HG03135 (cell line): ENCODE measurements at regions not wholly inside any gene's neighbourhood (a gene's known extent, or its start where the extent isn't known, plus 50 kb on each side); places are given as distances from the start of the nearest gene placed in this dataset.

Experiments
- ATAC-seq: cut with Tn5 transposase; IDR thresholded peaks from one replicate; pipeline ENCODE4 v1.9.1; 2021; ENCODE audit warnings: mild to moderate bottlenecking, moderate library complexity; ENCODE audit not compliant: unreplicated experiment

DNA sequence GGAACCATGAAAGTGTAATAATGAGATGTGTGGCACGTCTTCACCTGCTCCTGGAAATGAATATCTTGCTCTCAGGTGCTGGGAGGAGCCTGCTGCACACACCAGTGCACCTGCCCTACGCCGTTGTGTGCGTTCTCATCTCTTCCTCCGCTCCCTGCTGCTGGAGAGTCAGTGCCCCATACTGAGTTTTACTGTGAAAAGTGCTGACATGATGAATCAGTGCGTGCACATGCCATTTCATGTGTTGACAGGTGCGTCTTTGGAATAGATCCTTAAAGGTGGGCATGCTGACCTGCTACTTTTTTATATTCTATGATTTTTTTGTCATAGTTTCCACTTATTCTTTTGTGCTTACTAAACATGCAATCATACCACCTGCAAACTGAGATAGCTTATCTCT lies 1015.8 kb downstream of the BRD1 start:
- no peak for ATAC-seq

- no peak for ATAC-seq
Observed at GRCh38 chr22:48808038-48808960, 1019.4 kb downstream of the BRD1 start.

DNA sequence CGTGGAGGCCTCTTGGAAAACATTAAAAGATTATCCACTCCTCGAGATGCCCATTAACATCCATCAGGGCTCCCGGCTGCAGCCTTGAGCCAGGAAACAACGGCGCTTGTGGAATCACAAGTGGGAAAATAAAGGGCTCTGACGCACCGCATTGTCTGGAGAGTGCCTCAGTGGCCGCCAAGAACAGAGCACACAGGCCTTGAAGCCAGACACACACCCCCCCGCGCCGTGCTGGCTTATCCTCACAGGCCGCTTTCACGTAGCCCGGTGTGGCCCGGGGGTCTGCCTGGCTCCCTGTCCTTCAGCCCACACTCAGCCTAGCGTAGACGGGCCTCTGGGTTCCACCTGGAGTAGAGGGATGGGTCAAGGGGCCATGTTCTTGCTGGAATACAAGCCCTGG lies 1020.5 kb downstream of the BRD1 start:
- no peak for ATAC-seq

DNA sequence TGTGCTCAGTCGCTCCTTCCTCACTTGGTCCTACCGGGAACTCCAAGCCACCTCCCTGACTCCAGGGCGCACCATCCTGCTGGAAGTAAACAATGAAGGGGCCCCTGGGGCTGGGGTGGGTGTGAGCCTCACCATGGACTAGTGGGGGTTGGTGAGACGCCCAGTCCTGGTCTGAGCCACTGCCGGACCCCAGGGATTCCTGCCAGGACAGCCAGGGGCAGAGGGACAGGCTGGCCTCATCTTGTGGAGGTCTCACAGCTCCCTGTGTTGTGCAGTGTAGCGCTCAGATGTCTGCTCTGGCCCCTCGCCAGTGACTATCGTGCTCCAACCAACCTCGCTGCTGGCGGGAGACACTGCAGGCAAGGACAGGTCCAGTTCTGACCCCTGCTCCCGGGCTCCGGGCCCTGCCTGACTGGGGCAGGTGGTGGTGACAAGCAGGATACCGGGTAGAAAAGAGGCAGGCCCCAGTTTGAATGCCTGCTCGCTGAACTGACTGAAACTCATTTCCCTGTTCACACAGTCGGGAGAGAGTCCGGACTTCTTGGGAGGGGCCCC lies 1021.4 kb downstream of the BRD1 start:
- ATAC-seq, result no peak

- no peak for ATAC-seq
Observed at GRCh38 chr22:48805516-48805915, 1022.2 kb downstream of the BRD1 start.

DNA sequence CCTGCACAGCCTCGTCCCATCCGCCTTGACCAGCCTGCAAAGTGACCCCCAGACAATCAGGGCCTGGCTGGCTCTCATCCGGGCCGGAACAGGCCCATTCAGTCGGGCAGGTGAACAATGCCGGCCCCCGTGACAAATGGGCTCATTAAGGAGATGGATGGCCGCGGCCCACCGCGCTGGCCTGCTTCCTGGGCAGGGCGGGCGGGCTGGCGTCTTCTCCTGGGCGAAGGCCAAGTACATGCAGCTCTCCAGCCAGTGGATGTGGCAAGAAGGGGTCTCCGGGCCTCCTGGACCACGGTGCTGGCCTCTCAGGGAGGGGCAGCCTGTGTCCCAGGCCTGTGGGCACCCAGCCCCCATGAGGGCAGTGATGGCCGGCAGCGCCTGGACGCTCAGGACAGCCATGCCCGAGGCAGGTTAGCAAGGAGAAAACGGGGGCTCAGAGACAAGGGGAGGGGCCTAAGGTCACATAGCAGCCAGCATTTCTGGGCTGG lies 1022.8 kb downstream of the BRD1 start:
- no peak for ATAC-seq

GRCh38 chr22:48803948-48804810 lies 1023.5 kb downstream of the BRD1 start:
- no peak for ATAC-seq

DNA sequence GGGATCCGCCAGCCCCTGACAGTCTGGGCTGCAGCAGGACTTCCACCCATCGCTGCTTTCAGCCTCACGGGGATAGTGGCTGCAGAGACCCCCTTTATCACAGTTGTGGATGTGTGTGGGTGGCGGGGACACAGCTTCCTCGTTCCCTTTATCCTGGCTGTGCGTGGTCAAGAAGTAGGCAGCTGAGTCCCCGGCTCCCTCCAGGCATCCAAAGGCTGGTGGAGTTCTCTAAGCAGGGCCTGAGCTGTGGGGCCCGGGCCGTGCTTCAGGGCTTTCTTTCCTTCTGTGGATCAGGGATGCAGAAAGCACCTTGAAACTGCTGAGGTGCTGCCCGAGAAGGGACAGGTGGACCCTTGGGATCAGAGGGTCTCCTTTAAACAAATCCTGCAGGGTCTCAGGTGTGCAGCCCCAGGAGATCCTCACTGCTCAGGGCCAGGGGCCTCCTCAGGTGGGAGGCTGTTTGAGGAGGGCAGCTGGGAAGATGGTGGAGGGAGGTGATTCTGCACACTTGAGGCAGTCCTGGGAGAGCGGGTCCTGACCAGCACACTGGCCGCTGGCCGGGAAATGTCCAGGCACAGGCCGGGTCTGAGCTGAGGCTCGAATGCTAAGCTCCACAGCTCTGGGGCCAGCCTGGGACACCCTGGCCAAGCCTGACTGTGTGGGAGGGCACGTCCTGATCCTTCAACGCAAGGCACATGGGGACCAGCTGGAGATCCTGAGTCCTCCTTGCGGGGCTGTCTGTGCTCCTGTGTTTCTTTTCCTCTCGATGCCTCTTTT lies 1024.3 kb downstream of the BRD1 start:
- ATAC-seq, result no peak

DNA sequence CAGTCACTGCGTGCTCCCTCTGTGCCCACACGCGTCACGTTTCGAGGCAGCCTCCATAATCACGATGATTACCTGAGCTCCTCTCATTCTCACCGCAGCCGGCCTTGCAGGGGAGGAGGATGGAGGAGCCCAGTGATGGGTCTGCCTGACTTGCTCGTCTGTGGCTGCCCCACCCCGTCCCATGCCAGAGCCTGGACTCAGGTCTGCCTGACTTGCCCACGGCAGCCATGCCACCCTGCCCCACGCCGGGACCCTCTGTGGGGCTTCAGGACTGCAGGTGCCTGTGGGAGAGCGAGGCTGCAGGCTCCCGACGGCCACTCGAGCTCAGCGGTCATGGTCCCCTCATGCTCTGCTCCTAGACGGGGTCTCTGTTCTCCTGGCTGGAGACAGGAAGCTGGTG lies 1025.1 kb downstream of the BRD1 start:
- no peak for ATAC-seq

GRCh38 chr22:48800886-48801607 lies 1026.6 kb downstream of the BRD1 start:
- ATAC-seq, result no peak

- ATAC-seq, result no peak
Observed at GRCh38 chr22:48800036-48800885, 1027.4 kb downstream of the BRD1 start.

DNA sequence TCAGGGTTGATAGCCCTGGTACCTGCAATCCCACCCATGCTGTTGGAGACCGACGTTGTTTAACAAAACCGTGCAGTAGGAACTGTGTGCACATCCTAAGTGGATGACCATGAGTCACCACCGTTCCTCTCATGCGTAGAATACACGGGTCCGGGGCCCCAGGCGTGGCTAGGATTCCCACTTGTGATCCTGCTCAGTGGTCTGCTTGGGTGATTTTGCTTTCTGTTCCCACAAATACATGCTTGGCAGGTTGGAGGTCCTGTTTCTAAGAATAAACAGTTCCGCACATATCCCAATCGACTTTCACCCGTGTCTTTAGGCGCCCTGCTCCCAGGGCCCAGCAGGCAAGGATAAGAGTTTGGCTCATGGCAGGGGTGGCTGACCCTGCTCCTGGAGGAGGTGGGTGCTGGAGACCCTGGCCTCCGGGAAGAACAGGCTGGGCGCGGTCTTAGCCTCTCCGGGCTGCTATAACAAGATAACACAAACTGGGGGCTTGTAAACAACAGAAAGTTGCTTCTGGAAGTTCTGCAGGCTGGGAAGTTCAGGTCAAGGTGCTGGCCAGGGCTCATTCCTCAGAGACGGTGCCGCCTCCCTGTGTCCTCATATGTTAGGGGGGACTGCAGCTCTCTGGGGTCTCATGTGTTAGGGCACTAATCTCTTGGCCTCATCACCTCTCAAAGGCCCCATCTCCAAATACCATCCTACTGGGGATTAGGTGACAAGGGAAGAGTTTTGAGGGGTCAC lies 1028.3 kb downstream of the BRD1 start:
- ATAC-seq, result no peak

DNA sequence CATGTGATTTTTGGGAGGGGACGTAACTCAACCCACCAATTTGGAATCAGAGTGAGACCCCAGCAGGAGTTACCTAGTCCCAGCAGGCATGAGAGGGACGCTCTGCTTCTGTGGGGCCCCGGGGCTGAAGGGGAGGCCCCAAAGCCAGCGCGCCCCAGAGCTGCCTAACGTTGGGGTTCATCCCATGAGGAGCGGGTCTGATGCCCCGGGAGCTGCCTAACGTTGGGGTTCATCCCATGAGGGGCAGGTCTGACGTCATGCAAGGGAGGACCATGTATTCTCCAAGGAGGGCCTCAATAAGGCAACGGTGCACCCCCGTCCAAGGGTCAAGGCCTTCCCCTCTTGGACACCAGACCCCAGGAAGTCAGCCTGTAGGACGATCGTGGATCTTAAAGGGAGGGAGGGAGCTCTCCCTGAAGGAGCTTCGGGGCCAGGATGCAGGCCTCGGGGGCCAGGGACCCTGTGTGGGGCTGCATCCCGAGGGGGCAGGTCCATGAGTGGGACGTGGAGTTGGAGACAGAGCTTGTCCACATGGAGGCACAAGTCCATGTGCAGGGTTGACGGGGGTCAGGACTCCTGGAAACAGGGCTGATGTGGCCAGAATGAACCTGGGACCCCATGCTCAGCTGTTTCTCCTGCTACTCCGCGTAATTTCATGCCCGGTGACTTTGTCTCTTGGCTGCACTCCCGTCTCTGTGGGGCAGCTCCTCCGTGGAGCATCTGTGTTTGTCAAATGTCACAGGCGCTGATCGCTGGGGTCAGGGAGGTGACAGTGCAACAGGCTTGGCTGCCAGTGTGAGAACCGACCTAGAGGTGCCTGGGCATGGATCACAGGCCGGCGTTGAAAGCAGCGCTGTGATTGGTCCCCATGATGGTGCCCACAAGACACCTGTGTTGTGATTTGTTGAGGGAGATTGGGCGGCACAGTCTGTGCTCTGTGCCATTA lies 1029.1 kb downstream of the BRD1 start:
- no peak for ATAC-seq

GRCh38 chr22:48797731-48798130 lies 1029.9 kb downstream of the BRD1 start:
- no peak for ATAC-seq

GRCh38 chr22:48796310-48797015 lies 1031.2 kb downstream of the BRD1 start:
- ATAC-seq, result no peak

DNA sequence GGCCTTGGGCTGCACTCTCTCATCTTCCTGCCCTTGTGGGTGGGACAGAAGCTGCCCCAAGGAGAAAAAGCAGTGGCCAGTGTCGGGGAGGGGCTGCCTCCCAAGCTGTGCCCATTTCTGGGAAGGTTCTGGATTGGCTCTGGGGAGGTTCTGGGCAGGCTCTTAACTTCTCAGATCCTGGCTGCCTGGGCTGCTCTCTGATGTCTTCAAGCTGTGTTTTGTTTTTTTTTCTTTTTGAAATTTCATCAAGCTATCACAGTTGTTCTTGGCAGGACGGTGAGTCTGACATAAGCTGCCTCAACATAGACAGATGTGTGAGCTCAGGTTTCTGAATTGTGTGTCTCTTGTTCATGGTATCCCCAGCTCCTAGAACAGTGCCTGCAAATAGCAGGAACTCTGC lies 1032.0 kb downstream of the BRD1 start:
- no peak for ATAC-seq

GRCh38 chr22:48794906-48795305 lies 1032.8 kb downstream of the BRD1 start:
- no peak for ATAC-seq
